ENCODE measurements at regions not wholly inside any gene's neighbourhood (a gene's known extent, or its start where the extent isn't known, plus 50 kb on each side); places are given as distances from the start of the nearest gene placed in this dataset.

DNA sequence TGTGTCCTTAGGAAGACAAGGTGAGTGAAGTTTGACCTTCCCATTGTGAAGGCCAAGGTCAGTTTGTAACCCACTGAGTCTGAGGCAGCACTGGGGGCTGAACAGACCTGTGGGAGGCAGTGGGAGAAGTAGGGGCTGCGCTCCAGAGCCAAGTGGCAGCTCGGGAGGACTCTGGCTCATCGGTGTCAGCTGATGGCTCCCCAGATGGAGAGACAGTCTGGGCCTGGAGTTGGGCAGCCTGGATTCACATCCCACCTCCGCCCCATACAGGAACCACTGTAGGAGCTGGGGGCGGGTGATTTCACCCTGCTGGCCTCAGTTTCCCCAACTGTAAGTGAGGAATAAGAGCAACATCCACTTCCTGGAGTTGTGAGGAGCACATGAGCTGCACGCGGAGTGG, 128.4 kb downstream of the FOXL1 start:
- H3K4me2 ChIP-seq = no peak overlapping the region
- TF ChIP-seq ZC3H11A (IDR thresholded peaks at IDR 0.05) = no peak
- TF ChIP-seq RAD21 (conservative IDR thresholded peaks at IDR 0.05 in 1 of 2, IDR thresholded peaks at IDR 0.05 in 1 of 2) = no peak
- no peak for TF ChIP-seq HOXB13 (CRISPR knock-in tag; IDR thresholded peaks at IDR 0.05; ENCODE audit: low read depth)
- TF ChIP-seq CEBPB (IDR thresholded peaks at IDR 0.05) = no peak
- TF ChIP-seq, protein P1, sequence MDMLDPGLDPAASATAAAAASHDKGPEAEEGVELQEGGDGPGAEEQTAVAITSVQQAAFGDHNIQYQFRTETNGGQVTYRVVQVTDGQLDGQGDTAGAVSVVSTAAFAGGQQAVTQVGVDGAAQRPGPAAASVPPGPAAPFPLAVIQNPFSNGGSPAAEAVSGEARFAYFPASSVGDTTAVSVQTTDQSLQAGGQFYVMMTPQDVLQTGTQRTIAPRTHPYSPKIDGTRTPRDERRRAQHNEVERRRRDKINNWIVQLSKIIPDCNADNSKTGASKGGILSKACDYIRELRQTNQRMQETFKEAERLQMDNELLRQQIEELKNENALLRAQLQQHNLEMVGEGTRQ (IDR thresholded peaks at IDR 0.05) = no peak
- TF ChIP-seq, protein P2, sequence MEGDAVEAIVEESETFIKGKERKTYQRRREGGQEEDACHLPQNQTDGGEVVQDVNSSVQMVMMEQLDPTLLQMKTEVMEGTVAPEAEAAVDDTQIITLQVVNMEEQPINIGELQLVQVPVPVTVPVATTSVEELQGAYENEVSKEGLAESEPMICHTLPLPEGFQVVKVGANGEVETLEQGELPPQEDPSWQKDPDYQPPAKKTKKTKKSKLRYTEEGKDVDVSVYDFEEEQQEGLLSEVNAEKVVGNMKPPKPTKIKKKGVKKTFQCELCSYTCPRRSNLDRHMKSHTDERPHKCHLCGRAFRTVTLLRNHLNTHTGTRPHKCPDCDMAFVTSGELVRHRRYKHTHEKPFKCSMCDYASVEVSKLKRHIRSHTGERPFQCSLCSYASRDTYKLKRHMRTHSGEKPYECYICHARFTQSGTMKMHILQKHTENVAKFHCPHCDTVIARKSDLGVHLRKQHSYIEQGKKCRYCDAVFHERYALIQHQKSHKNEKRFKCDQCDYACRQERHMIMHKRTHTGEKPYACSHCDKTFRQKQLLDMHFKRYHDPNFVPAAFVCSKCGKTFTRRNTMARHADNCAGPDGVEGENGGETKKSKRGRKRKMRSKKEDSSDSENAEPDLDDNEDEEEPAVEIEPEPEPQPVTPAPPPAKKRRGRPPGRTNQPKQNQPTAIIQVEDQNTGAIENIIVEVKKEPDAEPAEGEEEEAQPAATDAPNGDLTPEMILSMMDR (IDR thresholded peaks at IDR 0.05) = no peak
- TF ChIP-seq MAZ (IDR thresholded peaks at IDR 0.05; ENCODE audit: borderline replicate concordance, low read depth, low read length) = no peak
- TF ChIP-seq SMC3 (IDR thresholded peaks at IDR 0.05) = no peak
- TF ChIP-seq, protein P3, sequence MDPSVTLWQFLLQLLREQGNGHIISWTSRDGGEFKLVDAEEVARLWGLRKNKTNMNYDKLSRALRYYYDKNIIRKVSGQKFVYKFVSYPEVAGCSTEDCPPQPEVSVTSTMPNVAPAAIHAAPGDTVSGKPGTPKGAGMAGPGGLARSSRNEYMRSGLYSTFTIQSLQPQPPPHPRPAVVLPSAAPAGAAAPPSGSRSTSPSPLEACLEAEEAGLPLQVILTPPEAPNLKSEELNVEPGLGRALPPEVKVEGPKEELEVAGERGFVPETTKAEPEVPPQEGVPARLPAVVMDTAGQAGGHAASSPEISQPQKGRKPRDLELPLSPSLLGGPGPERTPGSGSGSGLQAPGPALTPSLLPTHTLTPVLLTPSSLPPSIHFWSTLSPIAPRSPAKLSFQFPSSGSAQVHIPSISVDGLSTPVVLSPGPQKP (IDR thresholded peaks at IDR 0.05; ENCODE audit: low read depth, low read length) = no peak
- TF ChIP-seq KDM1A (IDR thresholded peaks at IDR 0.05; ENCODE audit: low read depth) = no peak
- TF ChIP-seq CBX8 (IDR thresholded peaks at IDR 0.05) = no peak
- no peak for TF ChIP-seq TFCP2L1 (CRISPR knock-in tag; IDR thresholded peaks at IDR 0.05)
- no peak for TF ChIP-seq TP53 (CRISPR knock-in tag; IDR thresholded peaks at IDR 0.05)
- TF ChIP-seq HEYL (CRISPR knock-in tag; IDR thresholded peaks at IDR 0.05) = no peak
- TF ChIP-seq, protein P4, sequence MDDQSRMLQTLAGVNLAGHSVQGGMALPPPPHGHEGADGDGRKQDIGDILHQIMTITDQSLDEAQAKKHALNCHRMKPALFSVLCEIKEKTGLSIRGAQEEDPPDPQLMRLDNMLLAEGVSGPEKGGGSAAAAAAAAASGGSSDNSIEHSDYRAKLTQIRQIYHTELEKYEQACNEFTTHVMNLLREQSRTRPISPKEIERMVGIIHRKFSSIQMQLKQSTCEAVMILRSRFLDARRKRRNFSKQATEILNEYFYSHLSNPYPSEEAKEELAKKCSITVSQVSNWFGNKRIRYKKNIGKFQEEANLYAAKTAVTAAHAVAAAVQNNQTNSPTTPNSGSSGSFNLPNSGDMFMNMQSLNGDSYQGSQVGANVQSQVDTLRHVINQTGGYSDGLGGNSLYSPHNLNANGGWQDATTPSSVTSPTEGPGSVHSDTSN (IDR thresholded peaks at IDR 0.05) = no peak
- TF ChIP-seq JUNB (IDR thresholded peaks at IDR 0.05) = no peak
- no peaks in the 10 kb centered on the region for H3K9me3 ChIP-seq
- H3K4me3 ChIP-seq = no peak overlapping the region
- DNase-seq (ENCODE audit: low read depth in 1 of 2, low spot score in 1 of 2) (no peak), FAIRE-seq (no peak), ATAC-seq (no peak)
- CTCF ChIA-PET = interaction anchor here (0.6 to 1.5 kb wide), 3 partner anchors 9 to 545 kb away, joined by 3 to 5 read pairs (median 3); no protein-coding TSS in a partner anchor
- H3K4me1 ChIP-seq = no peaks in the 10 kb centered on the region
- H3K27ac ChIP-seq = no peak overlapping the region
- POLR2A ChIA-PET = no interaction called here
- WGBS (ENCODE audit: missing lambda C conversion rate) = 86% methylated on average over 7 of the region's 7 CpGs

DNA sequence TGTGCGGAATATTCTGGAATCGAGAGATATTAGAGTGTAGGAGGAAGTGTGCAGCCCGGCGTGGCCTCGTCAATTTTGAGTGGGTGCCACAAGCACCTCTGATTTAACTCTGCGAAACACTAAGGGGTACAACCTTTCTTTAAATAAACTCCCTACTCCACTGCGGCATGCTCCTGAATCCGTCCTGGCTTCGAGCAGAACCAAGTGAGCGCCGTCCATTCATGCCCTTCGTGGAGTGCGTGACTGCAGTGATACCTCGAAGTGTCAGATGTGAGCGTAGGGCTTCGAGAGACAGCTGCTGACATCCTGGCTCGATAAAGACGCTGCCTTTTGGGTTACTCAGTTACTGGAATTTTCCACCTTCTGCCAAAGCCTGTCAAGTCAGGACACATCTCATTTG, 128.8 kb downstream of the FOXL1 start:
- 87% methylated on average over 18 of the region's 18 CpGs for WGBS (ENCODE audit: missing lambda C conversion rate)
- Histone ChIP-seq H3K27ac (no peak overlapping the region), H3K4me1 (no peaks in the 10 kb centered on the region), H3K9me3 (no peaks in the 10 kb centered on the region; the same call in 2 of the 3 replicates), H3K4me2 (no peak overlapping the region), H3K4me3 (no peak overlapping the region)
- no peak for DNase-seq (ENCODE audit: low read depth in 1 of 2, low spot score in 1 of 2)
- TF ChIP-seq HOXB13 (CRISPR knock-in tag; IDR thresholded peaks at IDR 0.05; ENCODE audit: low read depth) (no peak), HOXB5 (CRISPR knock-in tag; IDR thresholded peaks at IDR 0.05) (no peak), CBX2 (IDR thresholded peaks at IDR 0.05; ENCODE audit: borderline replicate concordance, low read depth) (no peak)
- TF ChIP-seq, protein P3 (IDR thresholded peaks at IDR 0.05; ENCODE audit: low read depth, low read length) = no peak
- FAIRE-seq = no peak
- CTCF ChIA-PET = no interaction called here
- POLR2A ChIA-PET = no interaction called here
- ATAC-seq = no peak

DNA sequence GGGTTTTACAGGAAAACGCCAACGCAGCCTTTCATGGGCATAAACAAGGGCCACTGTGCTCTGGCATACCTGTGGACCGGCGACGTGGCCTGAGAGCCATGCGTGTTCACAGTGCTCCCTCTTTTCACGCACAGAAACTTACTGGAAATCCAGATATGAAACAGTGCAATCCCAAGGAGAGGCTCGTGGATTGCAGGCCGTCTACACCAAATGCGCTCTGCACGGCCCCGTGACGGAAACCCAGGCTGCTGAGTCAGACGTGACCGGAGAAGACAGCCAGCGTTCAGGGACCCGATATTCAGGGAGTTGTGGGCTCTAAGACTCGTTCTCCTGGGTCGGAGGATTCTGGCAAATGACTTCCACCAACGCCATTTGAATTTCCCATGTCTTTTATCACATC, 129.2 kb downstream of the FOXL1 start:
- FAIRE-seq (no peak), ATAC-seq (no peak), DNase-seq (ENCODE audit: low read depth in 1 of 2, low spot score in 1 of 2) (no peak)
- Histone ChIP-seq H3K27ac (no peak overlapping the region), H3K4me1 (no peaks in the 10 kb centered on the region), H3K4me2 (no peak overlapping the region), H3K4me3 (no peak overlapping the region), H3K9me3 (no peaks in the 10 kb centered on the region; the same call in 2 of the 3 replicates)
- WGBS (ENCODE audit: missing lambda C conversion rate) = 72% methylated on average over 20 of the region's 20 CpGs
- ChIA-PET POLR2A (no interaction called here), CTCF (no interaction called here)
- TF ChIP-seq PHF8 (IDR thresholded peaks at IDR 0.05; ENCODE audit: borderline replicate concordance, low read depth) (no peak), RCOR1 (IDR thresholded peaks at IDR 0.05; ENCODE audit: low read depth, low read length) (no peak), MAFK (IDR thresholded peaks at IDR 0.05; ENCODE audit: partially characterized antibody) (no peak)

Data from A549 (cell line).